ENCODE measurements at regions not wholly inside any gene's neighbourhood (a gene's known extent, or its start where the extent isn't known, plus 50 kb on each side); places are given as distances from the start of the nearest gene placed in this dataset.

- no peak for TF ChIP-seq POLR2A (IDR thresholded peaks at IDR 0.05)
- no peak for TF ChIP-seq CTCF (IDR thresholded peaks at IDR 0.05)
These were observed 1036.8 kb downstream of the UQCRFS1 start for GRCh38 chr19:28176193-28176592.
